Mucosa of stomach (tissue), 1 donor: ENCODE measurements at regions not wholly inside any gene's neighbourhood (a gene's known extent, or its start where the extent isn't known, plus 50 kb on each side); places are given as distances from the start of the nearest gene placed in this dataset.

Source experiments
- H3K27me3 ChIP-seq: one replicate; pipeline ENCODE4 v1.7.0; 2013; ENCODE audit warnings: mild to moderate bottlenecking, low read length; ENCODE audit not compliant: control insufficient read depth, insufficient read depth
- H3K36me3 ChIP-seq: one replicate; pipeline ENCODE4 v1.7.0; 2013; ENCODE audit warnings: low read length; ENCODE audit not compliant: control insufficient read depth, insufficient read depth
- H3K4me1 ChIP-seq: one replicate; pipeline ENCODE4 v1.7.0; 2013; ENCODE audit warnings: mild to moderate bottlenecking, low read length; ENCODE audit not compliant: control insufficient read depth, insufficient read depth
- H3K4me3 ChIP-seq: one replicate; pipeline ENCODE4 v1.7.0; 2013; ENCODE audit warnings: low read length
- H3K9ac ChIP-seq: one replicate; pipeline ENCODE4 v1.7.0; 2013; ENCODE audit warnings: mild to moderate bottlenecking, low read length, moderate library complexity
- H3K9me3 ChIP-seq: one replicate; pipeline ENCODE4 v1.7.0; 2013; ENCODE audit warnings: mild to moderate bottlenecking, low read length, moderate library complexity; ENCODE audit not compliant: control insufficient read depth
- donor health status: Pancreatic carcinoma.

DNA sequence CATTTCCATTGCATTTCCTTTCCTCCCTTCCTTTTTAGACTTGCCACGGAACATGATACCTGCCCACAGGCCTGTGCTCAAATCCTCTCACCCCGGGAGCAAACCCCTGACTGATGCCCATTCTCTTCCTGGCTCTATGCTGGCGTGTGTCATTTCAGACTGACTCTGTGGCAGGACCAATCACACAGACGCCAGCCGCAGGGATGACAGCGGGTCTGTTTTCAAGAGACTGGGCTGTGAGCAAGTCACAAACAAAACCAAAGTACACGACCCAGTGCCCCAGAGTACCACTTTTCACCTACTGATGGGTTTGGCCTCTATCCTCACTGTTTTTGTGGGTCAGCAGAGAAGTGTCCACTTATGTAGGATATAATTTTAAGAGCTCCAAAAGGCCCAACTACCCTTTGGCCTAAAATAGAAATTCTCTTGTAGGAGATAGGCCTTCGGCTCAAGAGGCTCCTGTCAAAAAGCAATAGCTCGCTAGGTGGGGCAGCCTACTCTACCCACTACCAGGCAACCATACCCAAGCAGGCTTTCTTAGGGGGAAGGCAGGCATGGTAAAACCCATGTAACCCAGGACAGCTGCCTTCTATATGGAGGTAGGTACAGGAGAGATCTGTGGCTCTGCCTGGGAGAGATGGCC is 215.7 kb downstream of the CDC5L start:
- no peaks in the 10 kb centered on the region for H3K4me1 ChIP-seq
- H3K36me3 ChIP-seq, result no peaks in the 10 kb centered on the region
- no peaks in the 10 kb centered on the region for H3K9me3 ChIP-seq
- no peak overlapping the region for H3K4me3 ChIP-seq
- no peak overlapping the region for H3K9ac ChIP-seq
- peaks cover 3% of the 10 kb centered on the region for H3K27me3 ChIP-seq

DNA sequence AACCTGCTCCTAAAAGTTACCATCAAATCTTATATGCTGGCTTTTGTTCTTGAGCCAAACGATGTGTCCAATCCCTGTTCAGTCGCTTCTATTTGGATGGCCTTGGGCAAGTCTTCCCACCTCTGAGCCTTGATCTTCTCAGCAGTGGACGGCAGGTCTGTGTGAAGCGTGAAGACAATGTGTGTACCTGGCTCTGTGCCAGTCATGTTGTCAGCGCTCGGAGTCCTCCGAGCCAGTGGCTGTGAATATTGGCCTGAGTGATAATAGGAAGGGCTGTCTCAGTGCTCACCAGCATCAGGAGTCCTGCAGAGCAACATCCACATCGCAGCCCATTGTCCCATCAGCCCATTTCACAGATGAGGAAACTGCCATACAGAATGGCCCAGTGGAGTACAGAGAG is 219.0 kb downstream of the CDC5L start:
- Histone ChIP-seq H3K27me3 (peaks cover 3% of the 10 kb centered on the region), H3K4me1 (no peaks in the 10 kb centered on the region), H3K36me3 (no peaks in the 10 kb centered on the region), H3K9me3 (no peaks in the 10 kb centered on the region), H3K9ac (no peak overlapping the region), H3K4me3 (no peak overlapping the region)

DNA sequence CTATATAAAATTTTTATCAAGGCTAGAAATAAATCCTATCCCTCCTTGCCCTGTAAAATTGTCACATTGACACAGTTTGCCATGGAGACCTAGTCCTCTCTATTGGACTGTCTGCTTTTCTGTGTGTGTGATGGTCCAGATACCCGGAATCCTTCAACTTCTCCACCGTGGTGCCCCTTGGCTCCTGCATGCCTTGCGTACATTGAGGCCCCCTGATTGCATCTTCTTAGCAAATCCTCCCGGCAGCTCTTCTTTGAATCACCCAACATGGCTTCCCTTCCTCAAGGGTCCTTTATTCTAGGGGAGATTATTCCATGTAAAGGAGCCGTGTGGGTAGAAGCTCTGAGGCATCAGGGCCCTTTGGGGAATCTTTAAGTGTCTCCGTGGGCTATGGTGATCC is 219.5 kb downstream of the CDC5L start:
- Histone ChIP-seq H3K4me1 (no peaks in the 10 kb centered on the region), H3K9ac (no peak overlapping the region), H3K4me3 (no peak overlapping the region), H3K9me3 (no peaks in the 10 kb centered on the region), H3K36me3 (no peaks in the 10 kb centered on the region), H3K27me3 (peaks cover 3% of the 10 kb centered on the region)

DNA sequence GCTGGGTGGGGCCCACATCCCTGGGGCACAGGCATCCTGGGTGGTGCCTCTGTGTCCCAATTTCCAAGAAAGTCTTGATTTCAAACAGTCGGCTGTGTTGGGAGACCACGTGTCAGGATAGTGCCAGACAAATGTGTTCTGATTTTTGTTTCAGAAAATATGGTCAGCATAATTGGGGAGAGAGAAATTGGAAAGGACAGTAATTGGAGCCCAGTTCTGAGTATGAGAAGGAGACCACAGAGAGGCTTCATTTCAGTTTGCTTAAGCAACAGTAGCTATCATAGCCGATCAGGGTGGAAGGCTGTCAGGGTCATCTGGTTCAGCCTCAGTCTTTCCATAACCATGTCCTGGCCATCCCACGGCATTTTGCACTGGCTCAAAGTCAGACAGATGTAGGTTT is 220.7 kb downstream of the CDC5L start:
- Histone ChIP-seq H3K4me3 (no peak overlapping the region), H3K36me3 (no peaks in the 10 kb centered on the region), H3K9me3 (no peaks in the 10 kb centered on the region), H3K9ac (no peak overlapping the region), H3K27me3 (peaks cover 3% of the 10 kb centered on the region), H3K4me1 (no peaks in the 10 kb centered on the region)

DNA sequence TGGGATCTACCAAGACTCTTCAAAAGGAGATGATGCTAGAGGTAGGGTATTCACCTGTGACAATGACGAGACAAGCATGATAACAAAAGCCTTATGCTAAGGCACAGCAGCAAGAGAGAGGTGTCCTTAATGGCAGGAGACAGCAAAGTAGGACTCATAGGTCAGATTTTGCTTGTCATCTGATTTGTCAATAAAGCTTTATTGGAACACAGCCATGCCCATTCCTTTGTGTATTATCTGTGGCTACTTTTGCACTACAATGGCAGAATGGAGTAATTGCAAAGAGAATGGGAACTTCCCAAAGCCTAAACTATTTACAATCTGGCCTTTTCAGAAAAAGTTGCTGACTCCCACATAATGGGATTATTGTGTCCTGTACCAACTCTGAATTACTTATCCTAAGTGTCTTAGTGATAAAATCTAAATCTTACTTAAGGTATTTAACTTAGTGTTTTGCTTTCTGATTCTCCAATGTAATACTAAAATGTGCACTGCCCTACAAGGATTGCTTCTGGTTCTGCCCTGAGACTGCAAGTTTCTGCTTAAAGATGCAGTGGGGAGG is 221.6 kb downstream of the CDC5L start:
- Histone ChIP-seq H3K36me3 (no peaks in the 10 kb centered on the region), H3K4me3 (no peak overlapping the region), H3K4me1 (no peaks in the 10 kb centered on the region), H3K9me3 (no peaks in the 10 kb centered on the region), H3K27me3 (peaks cover 3% of the 10 kb centered on the region), H3K9ac (no peak overlapping the region)

DNA sequence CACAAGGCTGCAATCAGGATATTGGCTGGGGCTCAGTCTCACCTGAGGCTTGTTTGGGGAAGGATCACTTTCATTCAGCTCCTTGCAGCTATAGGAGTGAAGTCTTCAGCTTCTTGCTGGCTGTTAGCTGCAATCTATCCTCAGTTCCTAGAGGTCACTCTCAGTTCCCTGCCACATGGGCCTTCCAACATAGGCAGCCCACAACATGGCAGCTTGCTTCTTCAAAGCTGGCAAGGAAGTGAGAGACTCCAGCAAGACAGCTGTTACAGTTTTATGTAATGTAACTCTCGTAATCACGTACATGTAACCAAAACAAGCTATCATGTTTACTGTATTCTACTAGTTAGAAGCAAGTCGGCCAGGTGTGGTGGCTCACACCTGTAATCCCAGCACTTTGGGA is 226.9 kb downstream of the CDC5L start:
- Histone ChIP-seq H3K4me3 (no peak overlapping the region), H3K4me1 (no peaks in the 10 kb centered on the region), H3K9me3 (no peaks in the 10 kb centered on the region), H3K9ac (no peak overlapping the region), H3K27me3 (no peaks in the 10 kb centered on the region), H3K36me3 (no peaks in the 10 kb centered on the region)

DNA sequence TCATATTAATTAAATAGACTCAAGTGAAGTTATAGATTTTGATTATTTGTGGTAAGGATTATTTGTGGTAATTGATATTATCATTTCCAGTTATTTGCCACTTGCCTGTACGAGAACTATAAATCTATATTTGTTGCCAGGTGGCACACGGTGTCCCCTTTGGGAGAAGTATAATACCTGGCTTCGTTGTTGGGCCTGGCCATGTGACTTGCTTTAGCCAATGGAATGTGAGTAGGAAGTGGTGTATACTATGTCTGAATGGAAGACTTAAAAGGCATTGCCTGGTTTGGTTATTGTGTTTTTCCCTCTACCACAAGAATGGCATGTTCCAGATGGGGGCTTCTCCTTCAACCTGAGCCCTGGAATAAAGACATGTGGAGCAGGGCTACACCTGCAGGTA is 228.1 kb downstream of the CDC5L start:
- H3K4me3 ChIP-seq, result no peak overlapping the region
- no peaks in the 10 kb centered on the region for H3K27me3 ChIP-seq
- H3K9me3 ChIP-seq, result no peaks in the 10 kb centered on the region
- no peak overlapping the region for H3K9ac ChIP-seq
- H3K36me3 ChIP-seq, result no peaks in the 10 kb centered on the region
- no peaks in the 10 kb centered on the region for H3K4me1 ChIP-seq

DNA sequence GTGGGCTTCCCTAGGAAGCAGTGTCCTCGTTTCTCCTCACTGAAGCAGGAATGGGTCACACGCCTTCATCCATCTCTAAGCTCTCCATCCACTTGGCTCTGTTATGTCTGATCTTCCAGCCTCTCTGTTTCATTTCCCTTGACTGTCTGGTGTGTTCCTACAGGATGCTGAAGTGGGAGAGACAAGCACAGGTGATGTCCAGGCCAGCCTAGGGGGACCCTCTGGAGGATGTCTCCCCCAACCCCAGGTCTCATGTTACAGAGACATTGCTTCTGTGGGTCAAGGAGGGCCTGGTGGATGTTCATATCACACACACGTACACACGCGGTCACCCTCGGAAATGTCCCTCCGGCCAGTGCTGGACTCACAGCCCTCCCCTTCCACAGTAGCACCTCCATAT is 229.9 kb downstream of the CDC5L start:
- H3K4me3 ChIP-seq, result no peak overlapping the region
- H3K4me1 ChIP-seq, result no peaks in the 10 kb centered on the region
- H3K9me3 ChIP-seq, result no peaks in the 10 kb centered on the region
- H3K9ac ChIP-seq, result no peak overlapping the region
- H3K27me3 ChIP-seq, result no peaks in the 10 kb centered on the region
- H3K36me3 ChIP-seq, result no peaks in the 10 kb centered on the region

DNA sequence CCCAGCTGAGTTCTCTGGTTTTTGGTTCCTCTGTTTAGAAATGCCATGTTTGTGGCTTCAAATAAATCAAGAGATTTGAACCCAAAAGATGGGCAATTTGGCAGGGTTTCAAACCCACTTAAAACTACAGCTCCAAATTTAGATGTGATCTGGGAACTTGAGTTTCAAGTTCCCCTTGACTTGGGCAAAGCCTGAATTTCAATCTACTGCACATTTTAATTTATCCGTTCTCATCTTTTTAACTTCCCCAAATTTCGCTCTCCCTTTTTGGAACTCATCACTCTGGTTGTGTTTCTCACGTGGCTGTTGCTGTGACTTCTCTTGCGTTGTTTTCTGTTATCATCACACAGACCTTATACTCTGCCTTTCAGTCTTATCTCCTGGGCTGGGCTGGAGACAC is 230.9 kb downstream of the CDC5L start:
- Histone ChIP-seq H3K27me3 (no peaks in the 10 kb centered on the region), H3K4me3 (no peak overlapping the region), H3K4me1 (no peaks in the 10 kb centered on the region), H3K9ac (no peak overlapping the region), H3K9me3 (no peaks in the 10 kb centered on the region), H3K36me3 (no peaks in the 10 kb centered on the region)

DNA sequence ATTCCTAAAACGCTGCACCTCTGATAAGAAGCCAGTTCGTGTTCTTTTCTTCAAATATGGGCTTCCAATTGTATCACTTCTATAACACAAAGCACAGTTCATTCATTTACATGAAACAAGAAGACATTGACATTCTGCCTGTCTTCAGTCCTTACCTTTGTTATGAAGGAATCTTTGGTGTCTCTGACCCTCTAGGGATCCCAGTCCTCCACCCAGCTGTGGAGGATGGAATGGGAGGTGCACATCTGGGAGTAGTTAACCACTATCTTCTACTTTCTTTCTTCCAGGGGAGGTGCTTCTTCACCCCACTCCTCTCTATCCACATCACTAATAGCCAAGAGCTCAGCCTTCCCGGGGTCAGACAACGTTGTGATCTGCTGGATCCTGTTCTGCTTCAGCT is 233.4 kb downstream of the CDC5L start:
- Histone ChIP-seq H3K9me3 (no peaks in the 10 kb centered on the region), H3K36me3 (no peaks in the 10 kb centered on the region), H3K4me1 (no peaks in the 10 kb centered on the region), H3K27me3 (no peaks in the 10 kb centered on the region), H3K9ac (no peak overlapping the region), H3K4me3 (no peak overlapping the region)

DNA sequence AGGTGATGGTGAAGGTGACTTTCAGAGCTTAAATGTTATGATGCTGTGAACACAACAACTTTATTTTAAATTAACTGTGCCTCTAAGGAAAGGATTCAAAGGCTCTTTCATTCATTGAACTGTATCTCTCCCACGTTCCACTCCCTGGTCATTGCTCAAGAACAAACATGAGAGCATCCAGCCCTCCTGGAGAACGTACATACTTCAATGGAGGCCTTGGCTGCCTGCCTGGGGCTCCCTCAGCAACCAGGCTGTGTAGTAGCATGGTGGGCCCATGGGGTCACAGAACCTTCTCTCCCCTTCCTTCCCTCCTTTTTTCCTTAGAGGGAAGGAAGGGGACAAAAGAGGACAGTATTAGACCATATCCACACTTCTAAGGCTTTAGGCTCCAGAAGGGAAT is 234.3 kb downstream of the CDC5L start:
- Histone ChIP-seq H3K9ac (no peak overlapping the region), H3K4me3 (no peak overlapping the region), H3K9me3 (no peaks in the 10 kb centered on the region), H3K4me1 (peaks cover 7% of the 10 kb centered on the region), H3K27me3 (no peaks in the 10 kb centered on the region), H3K36me3 (no peaks in the 10 kb centered on the region)

DNA sequence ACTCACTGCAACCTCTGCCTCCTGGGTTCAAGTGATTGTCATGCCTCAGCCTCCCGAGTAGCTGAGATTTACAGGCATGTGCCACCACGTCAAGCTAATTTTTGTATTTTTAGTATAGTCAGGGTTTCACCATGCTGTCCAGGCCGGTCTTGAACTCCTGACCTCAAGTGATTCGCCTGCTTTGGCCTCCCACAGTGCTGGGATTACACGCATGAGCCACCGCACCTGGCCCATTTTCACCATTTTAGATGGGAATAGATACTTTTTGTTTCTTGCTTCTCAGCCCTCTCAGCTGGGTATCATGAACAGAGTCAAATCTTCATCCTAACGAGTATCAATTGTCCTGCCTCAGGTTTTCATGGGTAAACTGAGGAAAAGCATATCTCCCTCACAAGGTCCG is 235.0 kb downstream of the CDC5L start:
- no peaks in the 10 kb centered on the region for H3K9me3 ChIP-seq
- H3K4me3 ChIP-seq, result no peak overlapping the region

DNA sequence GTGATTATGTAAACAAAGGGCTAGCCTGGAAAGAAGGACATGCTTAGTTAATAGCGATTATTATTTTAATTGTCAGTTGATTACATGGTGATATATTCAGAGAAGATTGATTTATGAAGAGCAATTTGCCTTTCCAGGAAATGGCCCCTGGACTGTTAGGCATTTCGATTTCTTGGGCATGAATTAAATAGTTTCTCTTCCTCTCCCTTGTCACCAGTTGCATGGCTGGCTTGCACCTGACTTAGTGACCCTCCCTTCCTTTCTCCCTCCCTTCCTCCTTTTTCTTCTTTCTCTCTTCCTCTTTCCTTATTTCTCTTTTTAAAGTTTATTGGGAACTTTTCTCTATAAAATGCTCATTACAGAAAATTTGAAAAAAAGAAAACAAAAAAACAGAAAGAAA is 235.4 kb downstream of the CDC5L start:
- Histone ChIP-seq H3K36me3 (no peaks in the 10 kb centered on the region), H3K4me1 (peaks cover 15% of the 10 kb centered on the region), H3K27me3 (no peaks in the 10 kb centered on the region), H3K9ac (no peak overlapping the region), H3K9me3 (no peaks in the 10 kb centered on the region), H3K4me3 (no peak overlapping the region)

More for the DNA sequence above, 235.0 kb downstream of the CDC5L start:
- Histone ChIP-seq H3K27me3 (no peaks in the 10 kb centered on the region), H3K36me3 (no peaks in the 10 kb centered on the region), H3K9ac (no peak overlapping the region), H3K4me1 (peaks cover 14% of the 10 kb centered on the region)
